Activated CD4-positive, alpha-beta T cell treated with anti-CD3 and anti-CD28 coated beads, Interleukin-2, amount 50 U/mL, for 48 hours (primary cell): ENCODE measurements at regions not wholly inside any gene's neighbourhood (a gene's known extent, or its start where the extent isn't known, plus 50 kb on each side); places are given as distances from the start of the nearest gene placed in this dataset.
"Not testable (repeated sequence)": the region's sequence is repeated elsewhere in the genome, so short reads cannot be mapped to it uniquely, and the experiment has no call there.

Source experiments
- DNase-seq, 2 experiments: peaks; one replicate each; pipeline ENCODE4 v3.0.0-alpha.2; 2020

DNA sequence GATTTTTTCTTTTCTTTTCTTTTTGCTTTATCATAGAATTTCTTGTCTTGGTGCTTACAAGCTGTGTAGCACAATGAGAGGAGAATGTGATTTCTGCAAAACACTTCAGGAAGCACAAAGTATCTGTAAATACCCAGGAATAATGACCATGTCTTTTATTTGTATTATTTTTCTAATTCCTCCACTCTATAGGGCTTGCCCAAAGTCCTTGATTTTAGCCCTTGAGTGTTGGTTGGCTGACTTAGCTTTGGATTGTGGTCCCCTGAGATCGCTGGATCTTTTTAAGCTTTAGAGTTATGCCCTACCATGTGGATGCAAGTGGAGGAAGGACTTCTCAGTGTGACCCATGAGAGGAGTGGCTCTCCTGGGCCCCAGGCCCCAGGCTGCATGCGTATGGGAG is 52.2 kb downstream of the HOXC4 start:
- not testable (repeated sequence) for DNase-seq

DNA sequence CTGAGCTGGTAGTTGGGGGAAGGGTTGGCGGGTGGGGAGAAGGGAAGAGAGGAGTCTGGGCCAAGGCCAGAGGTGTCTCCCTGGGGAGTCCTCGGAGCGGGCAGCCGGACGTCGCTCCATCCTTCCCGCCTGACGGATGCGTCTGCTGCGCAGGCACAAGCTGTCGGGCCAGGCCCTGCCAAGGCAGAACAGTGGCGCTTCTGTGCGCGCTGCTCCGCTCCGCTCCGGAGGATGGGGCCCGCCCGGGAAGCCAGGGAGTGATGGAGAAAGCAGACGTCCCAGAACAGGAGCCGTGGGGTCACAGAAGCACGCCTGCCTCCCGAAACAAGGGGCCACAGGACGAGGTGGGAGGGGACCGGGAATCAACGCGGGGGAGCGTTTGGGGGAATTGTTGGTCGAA is 52.6 kb downstream of the HOXC4 start:
- DNase-seq: not testable (repeated sequence)

DNA sequence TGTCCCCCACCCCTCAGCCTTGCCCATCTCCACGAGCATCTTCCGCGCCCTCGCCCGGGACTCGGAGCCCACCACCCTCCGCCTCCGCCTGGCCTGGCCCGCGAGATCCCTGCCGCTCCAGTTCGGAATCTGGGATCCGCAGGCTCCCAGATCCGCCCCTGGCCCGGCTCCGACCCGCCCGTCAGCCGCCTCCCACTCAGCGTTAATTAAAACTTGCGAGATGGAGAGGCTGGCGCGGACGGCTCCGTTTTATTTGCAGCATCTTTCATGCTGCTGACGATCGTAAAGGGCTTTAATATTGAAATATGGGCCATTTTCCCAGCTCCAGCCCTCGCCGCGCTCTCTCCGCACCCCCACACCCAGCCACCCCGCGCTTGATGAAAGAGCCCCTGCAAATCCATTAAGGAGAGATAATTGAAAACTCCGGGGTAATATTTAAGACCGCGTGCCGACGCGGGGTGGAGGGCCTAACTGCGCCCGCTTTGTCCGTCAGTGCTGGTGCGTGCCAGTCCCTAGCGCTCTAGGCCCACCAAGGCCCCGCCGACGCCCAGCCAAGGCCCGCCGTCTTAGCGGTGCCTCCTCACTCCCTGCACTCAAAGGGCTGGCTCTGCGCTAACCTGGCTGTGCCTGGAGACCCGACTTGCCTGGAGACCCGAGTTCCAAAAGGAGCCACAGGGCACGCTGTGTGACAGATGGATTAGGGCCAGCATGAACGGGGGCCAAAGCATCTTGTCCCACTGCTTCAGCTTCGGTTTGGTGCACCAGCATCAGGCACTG is 53.4 kb downstream of the HOXC4 start:
- not testable (repeated sequence) for DNase-seq

DNA sequence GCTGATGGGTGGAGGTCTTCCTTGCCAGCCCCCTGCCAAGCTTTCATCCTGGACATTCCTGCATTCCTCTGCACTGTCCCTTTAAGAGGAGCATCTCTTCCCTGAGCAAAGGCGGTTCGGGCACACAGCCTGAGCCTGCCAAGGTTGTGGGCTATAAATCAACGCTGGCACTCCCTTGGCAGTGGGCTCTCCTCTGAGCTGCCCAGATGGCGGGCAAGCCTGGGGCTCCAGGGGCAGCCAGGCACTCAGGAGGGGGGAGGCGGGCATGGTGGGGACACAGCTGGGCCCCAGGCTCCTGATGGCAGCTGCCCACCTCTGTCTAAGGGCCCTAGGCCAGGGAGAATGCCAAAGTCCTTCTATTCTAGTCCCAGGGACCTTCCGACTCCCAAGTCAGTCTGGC is 58.7 kb downstream of the HOXC4 start:
- not testable (repeated sequence) for DNase-seq

DNA sequence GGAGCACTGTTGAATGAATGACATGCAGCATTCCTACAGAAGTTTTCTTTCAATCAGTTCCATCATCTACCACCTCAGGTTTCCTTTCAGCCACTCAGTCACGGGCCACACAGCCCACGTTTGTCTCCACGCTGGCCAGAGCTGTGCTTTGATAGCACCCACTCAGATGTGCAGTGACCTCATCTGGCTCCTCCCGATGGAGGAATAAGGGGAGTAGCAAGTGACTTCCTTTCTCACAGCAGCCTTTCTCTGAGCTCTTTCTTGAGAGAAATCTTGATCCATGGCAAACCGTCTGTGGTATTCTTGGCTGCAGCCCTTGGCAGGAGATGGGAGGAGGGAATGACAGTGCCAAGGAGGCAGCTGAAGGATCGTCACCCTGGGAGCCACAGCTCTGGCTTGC is 62.4 kb downstream of the HOXC4 start:
- DNase-seq: not testable (repeated sequence)

DNA sequence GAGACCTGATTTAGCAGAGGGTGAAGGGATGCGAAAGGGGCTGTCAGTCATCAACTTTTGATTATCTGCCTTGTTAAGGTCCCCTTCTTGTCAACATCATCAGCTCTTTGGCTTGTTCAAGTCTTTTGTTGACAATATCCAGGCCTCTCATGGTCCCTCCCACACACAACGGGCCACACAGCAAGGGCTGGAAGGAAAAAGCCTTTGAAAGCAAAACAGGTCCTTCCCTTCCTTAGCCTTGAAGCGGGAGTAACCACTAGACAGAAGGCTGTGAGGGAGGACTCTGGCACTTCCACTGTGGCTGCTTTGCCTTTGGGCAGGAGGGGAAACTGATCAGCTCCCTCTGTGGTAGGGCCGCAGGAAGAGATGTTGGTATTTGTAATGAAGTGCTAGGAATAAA is 63.8 kb downstream of the HOXC4 start:
- not testable (repeated sequence) for DNase-seq

DNA sequence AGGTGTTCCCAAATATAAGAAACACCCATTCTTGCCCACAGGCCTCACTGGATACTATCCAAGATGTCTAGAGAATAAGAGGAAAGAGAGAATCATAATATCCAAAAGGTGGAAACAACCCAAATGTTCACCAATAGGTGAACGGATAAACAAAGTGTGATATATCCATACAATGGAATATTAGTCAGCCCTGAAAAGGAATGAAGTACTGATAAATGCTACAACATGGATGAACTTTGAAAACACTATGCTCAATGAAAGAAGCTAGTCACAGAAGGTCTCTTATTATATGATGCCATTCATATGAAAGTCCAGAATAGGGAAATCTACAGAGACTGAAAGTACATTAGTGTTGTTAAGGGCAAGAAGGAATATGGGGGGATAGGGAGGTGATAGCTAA is 65.4 kb downstream of the HOXC4 start:
- DNase-seq: not testable (repeated sequence)

DNA sequence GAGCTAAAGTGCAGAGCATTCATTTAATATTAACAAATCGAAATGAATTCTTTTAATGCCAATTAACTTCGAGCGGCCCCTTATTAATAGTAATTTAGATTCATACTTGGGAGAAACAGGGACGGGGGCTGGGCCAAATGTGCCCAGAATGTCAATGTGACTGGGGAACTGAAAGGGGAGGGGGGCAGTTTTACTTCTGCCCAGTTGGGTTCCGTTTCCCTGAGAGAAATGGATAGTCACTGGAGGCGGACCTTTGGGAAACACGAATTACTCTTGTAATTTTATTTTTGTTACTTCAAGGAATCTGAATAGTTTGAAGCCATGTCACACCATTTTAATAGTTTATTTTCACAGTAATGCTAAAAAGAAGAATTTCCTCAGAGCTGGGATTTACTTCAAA is 64.8 kb downstream of the SMUG1 start:
- not testable (repeated sequence) for DNase-seq

DNA sequence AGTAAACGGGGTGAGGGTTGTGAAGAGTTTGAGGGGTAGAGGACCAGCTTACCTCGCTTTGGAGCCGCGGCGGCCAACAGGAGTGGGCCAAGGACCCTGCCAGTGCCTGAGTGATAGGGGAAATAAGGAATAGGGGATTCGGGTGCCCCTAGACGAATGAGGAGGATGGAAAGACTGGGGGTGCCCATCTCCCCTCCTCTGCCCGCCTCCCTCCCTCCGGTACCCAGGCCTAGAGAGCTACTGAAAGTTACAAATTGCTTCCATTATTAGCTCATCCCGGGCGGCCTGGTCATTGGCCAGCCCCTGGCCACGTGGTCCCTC is 63.1 kb downstream of the SMUG1 start:
- DNase-seq: not testable (repeated sequence)

DNA sequence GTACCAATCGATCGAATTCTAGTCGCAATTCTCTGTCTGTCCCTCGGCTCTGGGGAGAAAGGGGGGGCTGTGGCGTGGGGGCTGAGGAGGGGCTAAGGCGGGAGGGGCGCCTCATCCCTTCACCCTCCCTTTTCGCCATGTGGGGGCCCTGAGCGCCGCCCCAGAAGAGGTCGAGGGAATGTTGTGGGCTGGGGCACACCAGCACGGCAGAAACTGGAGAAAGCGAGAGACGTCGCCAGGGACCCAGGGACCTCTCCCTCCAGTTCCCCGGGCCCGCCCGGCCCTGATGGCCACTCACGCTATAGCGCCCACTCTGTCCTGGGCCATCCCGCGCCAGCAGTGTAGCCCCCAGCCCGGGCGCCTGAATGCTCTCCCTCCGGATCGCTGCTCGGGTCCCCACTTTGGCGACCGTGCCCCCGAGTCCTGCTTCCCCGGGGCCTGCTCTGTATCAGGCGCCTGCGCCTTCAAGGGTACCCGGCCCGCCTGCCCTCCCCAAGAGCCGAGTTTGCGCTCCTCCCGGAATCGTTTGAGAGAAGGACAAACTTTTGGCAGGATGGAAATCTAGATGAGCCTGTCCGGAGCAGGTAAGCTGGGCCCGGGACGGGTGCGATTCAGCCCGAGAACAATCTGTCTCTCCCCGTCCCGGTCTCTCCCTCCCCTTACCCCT is 62.6 kb downstream of the SMUG1 start:
- DNase-seq: no peak

DNA sequence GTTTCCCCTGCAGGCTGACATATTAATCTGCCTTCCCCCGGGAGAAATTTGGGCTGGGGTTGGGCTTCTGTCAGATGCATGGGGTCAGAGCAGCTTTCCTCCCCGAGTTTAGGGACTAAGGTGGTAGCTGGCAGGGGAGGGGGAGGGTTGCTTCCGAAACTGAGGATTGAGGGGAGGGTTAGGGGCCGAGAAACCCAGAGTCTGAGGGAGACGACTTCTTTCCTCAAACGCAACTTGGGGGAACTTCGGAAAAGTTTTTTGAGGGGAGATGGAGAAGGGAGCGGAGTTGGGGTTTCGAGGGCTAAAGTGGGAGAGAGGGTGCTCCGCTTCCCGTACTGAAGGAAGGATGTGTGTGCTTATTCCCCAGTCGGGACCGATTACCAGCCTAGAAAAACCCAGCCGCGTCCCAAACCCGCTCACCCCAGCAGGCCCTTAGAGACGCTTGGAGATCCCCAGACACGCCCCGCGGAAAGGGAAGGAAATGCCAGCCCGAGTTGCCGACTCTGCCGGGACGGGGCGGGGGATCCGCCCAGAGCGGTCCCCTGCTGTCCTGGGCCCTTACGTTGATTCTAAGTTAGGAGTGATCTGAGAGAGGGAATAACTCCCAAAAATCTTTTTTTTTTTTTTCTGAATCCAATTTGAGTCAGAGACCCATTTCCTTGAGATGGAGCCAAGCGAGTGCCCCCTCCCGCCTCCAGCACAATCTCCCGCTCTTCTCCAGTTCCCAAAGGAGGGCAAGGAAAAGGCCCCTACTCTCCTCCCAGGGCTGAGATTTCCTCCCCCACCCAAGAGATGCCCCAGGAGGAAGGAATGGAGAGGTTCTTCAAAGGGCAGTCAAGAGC is 61.9 kb downstream of the SMUG1 start:
- peak; percentile 4 to 17 for DNase-seq

DNA sequence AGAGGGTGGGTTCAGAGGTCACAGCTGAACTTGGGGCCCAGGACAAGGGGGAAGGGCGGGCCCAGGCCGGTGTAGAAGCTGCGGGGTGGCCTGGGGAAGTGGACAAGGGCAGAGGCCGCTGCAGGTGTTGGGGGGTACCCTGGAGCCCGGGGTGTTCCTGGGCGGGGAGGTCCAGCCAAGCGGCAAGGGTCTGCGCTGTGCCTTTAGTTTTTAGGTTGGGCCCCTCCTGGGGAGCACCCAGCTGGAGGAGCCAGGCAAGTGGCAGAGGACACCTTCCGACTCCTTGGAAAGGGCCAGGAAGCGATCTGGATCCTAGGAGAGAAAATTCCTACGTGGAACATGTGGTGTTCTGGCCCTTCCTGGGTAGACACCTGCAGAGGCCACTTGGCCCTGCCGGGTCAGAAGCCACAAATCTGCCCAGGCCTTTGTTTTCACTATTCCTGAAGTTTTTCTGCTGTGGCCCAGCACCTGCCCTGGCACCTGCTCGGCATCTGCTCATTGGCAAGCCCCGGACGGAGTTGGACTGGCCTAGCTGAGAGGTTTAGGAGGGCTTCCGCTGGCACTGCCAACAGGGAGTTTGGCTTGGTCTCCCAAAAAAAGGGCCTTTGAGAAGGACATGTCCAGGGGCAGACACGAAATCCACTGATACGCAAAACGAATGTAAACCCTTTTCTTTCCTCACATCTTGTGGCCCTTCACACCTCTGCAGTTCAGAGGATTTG is 61.1 kb downstream of the SMUG1 start:
- no peak for DNase-seq

DNA sequence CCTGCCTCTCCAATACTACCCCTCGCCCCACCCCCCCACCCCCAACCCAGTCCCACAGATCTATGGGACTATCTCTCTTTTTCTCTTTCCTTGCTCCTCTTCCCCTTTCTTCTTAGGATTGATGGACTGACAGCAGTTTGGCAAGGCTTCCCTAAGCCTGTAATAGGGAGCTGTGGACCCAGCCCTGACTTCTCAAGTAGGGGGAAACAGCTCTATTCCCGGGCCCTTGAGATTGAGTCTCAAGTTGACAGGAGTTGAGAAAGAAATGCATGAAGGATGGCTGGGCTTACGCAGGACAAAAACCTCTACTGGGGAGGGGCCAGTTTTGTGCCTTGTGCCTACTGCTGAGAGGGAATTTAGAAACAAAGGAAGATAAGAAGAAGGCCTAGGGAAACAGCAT is 60.4 kb downstream of the SMUG1 start:
- no peak for DNase-seq

DNA sequence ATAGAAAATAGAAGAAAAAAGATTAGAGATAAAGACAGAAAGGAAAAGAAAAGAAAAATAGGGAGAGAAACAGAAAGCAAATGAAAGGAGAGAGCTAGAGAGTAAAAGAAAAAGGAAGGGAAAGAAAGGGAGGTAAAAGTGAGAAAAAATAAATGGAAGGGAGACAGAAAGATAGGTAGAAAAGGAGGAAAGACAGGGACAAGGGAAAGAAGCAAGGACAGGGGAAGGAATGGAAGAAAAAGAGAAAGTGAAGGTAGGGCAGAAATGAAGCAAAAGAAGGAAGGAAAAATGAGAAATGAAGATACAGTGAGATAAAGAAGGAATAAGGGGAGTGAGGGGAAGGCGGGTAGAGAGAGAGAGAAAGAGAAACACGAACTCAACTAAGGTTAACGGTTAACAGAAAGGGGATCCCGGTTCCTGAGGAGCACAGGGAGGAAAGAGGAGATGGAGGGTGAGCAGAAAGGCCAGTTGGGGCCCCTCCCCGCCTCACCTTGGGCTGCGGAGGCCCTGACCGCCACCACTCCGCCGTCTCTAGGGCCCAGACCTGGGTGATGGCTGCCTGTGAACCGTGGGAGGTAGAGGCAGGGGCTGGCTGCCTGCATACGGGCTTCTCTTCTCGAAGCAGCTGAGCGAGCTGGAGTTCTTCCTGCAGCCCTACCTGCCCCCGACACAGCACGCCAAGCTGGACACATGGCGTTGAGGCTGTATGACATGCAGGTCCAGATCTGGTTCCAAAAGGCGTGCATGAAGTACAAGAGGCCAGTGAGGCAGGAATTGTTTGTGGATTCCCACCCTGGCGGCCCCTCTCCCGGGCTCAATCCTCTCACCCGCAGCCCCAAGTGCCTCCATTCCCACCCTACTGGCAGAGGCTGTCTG is 59.5 kb downstream of the SMUG1 start:
- DNase-seq: no peak
